Endothelial cell of umbilical vein (primary cell): ENCODE measurements at regions not wholly inside any gene's neighbourhood (a gene's known extent, or its start where the extent isn't known, plus 50 kb on each side); places are given as distances from the start of the nearest gene placed in this dataset.

Source experiments
- BruUV-seq: library from RNA; stranded (reverse); fragments of 400-500 nt; replicated peaks from 2 replicates; lab custom pipeline; 2021; lab: Mats Ljungman, UMichigan
- CTCF ChIA-PET: fragments of 300-600, 350-600 bp; sonication (Branson Sonifier 250); formaldehyde crosslinking; loops from one replicate; lab custom pipeline; 2021; ENCODE audit warnings: antibody characterized with exemption, inconsistent platforms; lab: Charles Lee
- POLR2A ChIA-PET: fragments of 300-600, 350-600 bp; sonication (Branson Sonifier 250); formaldehyde crosslinking; loops from one replicate; lab custom pipeline; 2021; ENCODE audit warnings: antibody characterized with exemption, inconsistent platforms; lab: Charles Lee
- DNase-seq: peaks from one replicate; pipeline ENCODE4 v3.0.0-alpha.2; 2011; ENCODE audit warnings: low read depth, low spot score
- FAIRE-seq: peaks from 2 replicates; lab custom pipeline; 2011; peaks lifted over from hg19 to GRCh38; lab: Jason Lieb, UNC
- H2AFZ ChIP-seq: 2 replicates; pipeline ENCODE4 v1.6.0; 2012; ENCODE audit warnings: low read depth, low read length, control low read depth, inconsistent platforms
- H3K27ac ChIP-seq: 2 replicates; pipeline ENCODE4 v1.5.1; 2011; ENCODE audit warnings: low read depth, mild to moderate bottlenecking, control low read depth, low read length, moderate library complexity; ENCODE audit not compliant: insufficient read depth
- H3K27me3 ChIP-seq, 2 experiments: 2 replicates each; pipeline versions ENCODE4 v1.6.0 to v1.6.1; 2011; ENCODE audit warnings: low read length in 2 of 2, mixed read lengths in 1 of 2; ENCODE audit not compliant: control insufficient read depth in 2 of 2, insufficient read depth in 2 of 2
- H3K36me3 ChIP-seq, 2 experiments: 2 replicates in 1 of 2; 3 replicates in 1 of 2; pipeline ENCODE4 v1.5.1; 2011; ENCODE audit warnings: low read length in 2 of 2, mild to moderate bottlenecking in 1 of 2, moderate library complexity in 1 of 2; ENCODE audit not compliant: control insufficient read depth in 2 of 2, insufficient read depth in 2 of 2; ENCODE audit errors: extremely low read depth in 1 of 2
- H3K4me1 ChIP-seq: 3 replicates; pipeline ENCODE4 v1.5.1; 2011; ENCODE audit warnings: mild to moderate bottlenecking, low read length; ENCODE audit not compliant: control insufficient read depth, insufficient read depth; ENCODE audit errors: extremely low read depth
- H3K4me2 ChIP-seq: 2 replicates; pipeline ENCODE4 v1.6.1; 2011; ENCODE audit warnings: low read length, control low read depth, mixed read lengths; ENCODE audit not compliant: insufficient read depth
- H3K4me3 ChIP-seq, 3 experiments: fragments of 200-600 bp in 1 of 3; sonication (generic), shearing (Covaris generic) in 1 of 3; replicated peaks in 1 of 3; 2 replicates each; pipeline ENCODE4 v1.5.1; 2011 to 2016; ENCODE audit warnings: control low read depth in 3 of 3, low read length in 3 of 3, mild to moderate bottlenecking in 2 of 3, inconsistent platforms in 1 of 3, low read depth in 1 of 3, moderate library complexity in 1 of 3; ENCODE audit not compliant: insufficient read depth in 1 of 3
- H3K79me2 ChIP-seq: 2 replicates; pipeline ENCODE4 v1.6.0; 2012; ENCODE audit warnings: low read length, inconsistent platforms; ENCODE audit not compliant: control insufficient read depth, insufficient read depth
- H3K9ac ChIP-seq: replicated peaks from 2 replicates; pipeline ENCODE3; 2011; ENCODE audit warnings: low read length, control low read depth; ENCODE audit not compliant: insufficient read depth; ENCODE audit errors: extremely low read depth
- H3K9me1 ChIP-seq: replicated peaks from 3 replicates; pipeline ENCODE4 v1.6.0; 2011; ENCODE audit warnings: mild to moderate bottlenecking, low read length; ENCODE audit not compliant: control insufficient read depth, insufficient read depth; ENCODE audit errors: extremely low read depth
- H3K9me3 ChIP-seq: replicated peaks from 2 replicates; pipeline ENCODE4 v1.5.1; 2012; ENCODE audit warnings: low read length, inconsistent platforms; ENCODE audit not compliant: control insufficient read depth, insufficient read depth
- H4K20me1 ChIP-seq: replicated peaks from 2 replicates; pipeline ENCODE3; 2011; ENCODE audit warnings: mild to moderate bottlenecking, low read length; ENCODE audit not compliant: control insufficient read depth, insufficient read depth; ENCODE audit errors: extremely low read depth
- EZH2 ChIP-seq: IDR thresholded peaks from 2 replicates; pipeline ENCODE4 v1.6.1; 2012; ENCODE audit warnings: borderline replicate concordance, low read depth, mild to moderate bottlenecking, moderate library complexity, low read length, inconsistent platforms; ENCODE audit not compliant: severe bottlenecking
- FOS ChIP-seq: IDR thresholded peaks from 2 replicates; pipeline ENCODE4 v1.6.1; 2011; ENCODE audit warnings: mild to moderate bottlenecking, low read length, moderate library complexity, borderline replicate concordance; ENCODE audit not compliant: insufficient read depth
- JUN ChIP-seq: IDR thresholded peaks from 2 replicates; pipeline ENCODE4 v1.6.1; 2011; ENCODE audit warnings: borderline replicate concordance, low read depth; ENCODE audit not compliant: insufficient read length, insufficient read depth
- MYC ChIP-seq: IDR thresholded peaks from one replicate; pipeline ENCODE4 v1.6.1; 2011; ENCODE audit warnings: mild to moderate bottlenecking, low read depth, low read length
- POLR2A ChIP-seq: IDR thresholded peaks from 2 replicates; pipeline ENCODE4 v1.6.1; 2012; ENCODE audit warnings: low read depth, mild to moderate bottlenecking, control low read depth, low read length
- POLR2AphosphoS5 ChIP-seq: IDR thresholded peaks from 2 replicates; pipeline ENCODE4 v1.6.1; 2012; ENCODE audit warnings: low read depth, mild to moderate bottlenecking, control low read depth, low read length, moderate library complexity; ENCODE audit not compliant: insufficient read depth
- dilution Hi-C: fragments of 300-500 bp; cut with MboI; formaldehyde crosslinking; loops from one replicate; pipeline ENCODE4 v1.15.0; 2019; ENCODE audit warnings: low sequenced_read_pairs; ENCODE audit not compliant: extremely low pct_ligation_motif_present
- intact Hi-C: fragments of 100-400 bp; cut with micrococcal nuclease; formaldehyde crosslinking; loops from one replicate; pipeline ENCODE4 v1.10.0; 2022
- TF ChIP-seq, protein P1 (sequence below), 2 donors: IDR thresholded peaks; 1 replicate in 1 of 2; 2 replicates in 1 of 2; pipeline ENCODE4 v1.5.1; 2011; ENCODE audit warnings: low read length in 2 of 2, mild to moderate bottlenecking in 2 of 2, moderate library complexity in 2 of 2, control low read depth in 1 of 2, inconsistent platforms in 1 of 2, low read depth in 1 of 2; ENCODE audit not compliant: insufficient read depth in 1 of 2; ENCODE audit errors: extremely low read depth in 1 of 2
- TF ChIP-seq, protein P2 (sequence below): IDR thresholded peaks from 2 replicates; pipeline ENCODE4 v1.6.1; 2011; ENCODE audit not compliant: insufficient read depth, insufficient read length

GRCh38 chr13:102462570-102462969 is 60.7 kb upstream of the FGF14 start:
- no peak overlapping the region for H3K9ac ChIP-seq
- ChIA-PET POLR2A (no interaction called here), CTCF (no interaction called here)
- TF ChIP-seq POLR2A (no peak), POLR2AphosphoS5 (no peak), JUN (no peak), EZH2 (no peak), FOS (no peak), MYC (no peak)
- TF ChIP-seq, protein P1, sequence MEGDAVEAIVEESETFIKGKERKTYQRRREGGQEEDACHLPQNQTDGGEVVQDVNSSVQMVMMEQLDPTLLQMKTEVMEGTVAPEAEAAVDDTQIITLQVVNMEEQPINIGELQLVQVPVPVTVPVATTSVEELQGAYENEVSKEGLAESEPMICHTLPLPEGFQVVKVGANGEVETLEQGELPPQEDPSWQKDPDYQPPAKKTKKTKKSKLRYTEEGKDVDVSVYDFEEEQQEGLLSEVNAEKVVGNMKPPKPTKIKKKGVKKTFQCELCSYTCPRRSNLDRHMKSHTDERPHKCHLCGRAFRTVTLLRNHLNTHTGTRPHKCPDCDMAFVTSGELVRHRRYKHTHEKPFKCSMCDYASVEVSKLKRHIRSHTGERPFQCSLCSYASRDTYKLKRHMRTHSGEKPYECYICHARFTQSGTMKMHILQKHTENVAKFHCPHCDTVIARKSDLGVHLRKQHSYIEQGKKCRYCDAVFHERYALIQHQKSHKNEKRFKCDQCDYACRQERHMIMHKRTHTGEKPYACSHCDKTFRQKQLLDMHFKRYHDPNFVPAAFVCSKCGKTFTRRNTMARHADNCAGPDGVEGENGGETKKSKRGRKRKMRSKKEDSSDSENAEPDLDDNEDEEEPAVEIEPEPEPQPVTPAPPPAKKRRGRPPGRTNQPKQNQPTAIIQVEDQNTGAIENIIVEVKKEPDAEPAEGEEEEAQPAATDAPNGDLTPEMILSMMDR (IDR thresholded peaks at IDR 0.05; ENCODE audit: extremely low read depth in 1 of 2, insufficient read depth in 1 of 2, low read depth in 1 of 2, low read length in 2 of 2) = no peak
- TF ChIP-seq, protein P2, sequence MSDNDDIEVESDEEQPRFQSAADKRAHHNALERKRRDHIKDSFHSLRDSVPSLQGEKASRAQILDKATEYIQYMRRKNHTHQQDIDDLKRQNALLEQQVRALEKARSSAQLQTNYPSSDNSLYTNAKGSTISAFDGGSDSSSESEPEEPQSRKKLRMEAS = no peak
- H3K4me2 ChIP-seq = no peak overlapping the region
- no peaks in the 10 kb centered on the region for H3K79me2 ChIP-seq
- no peaks in the 10 kb centered on the region for H3K4me1 ChIP-seq
- no peaks in the 10 kb centered on the region for H3K27me3 ChIP-seq
- no peaks in the 10 kb centered on the region for H3K9me1 ChIP-seq
- H2AFZ ChIP-seq = no peak overlapping the region
- no peaks in the 10 kb centered on the region for H4K20me1 ChIP-seq
- intact Hi-C loops (no loop called here), dilution Hi-C loops (no loop called here)
- no peak overlapping the region for H3K27ac ChIP-seq
- no peak overlapping the region for H3K4me3 ChIP-seq
- H3K36me3 ChIP-seq = no peaks in the 10 kb centered on the region
- no TSS peak for BruUV-seq
- DNase-seq (no peak), FAIRE-seq (no peak)
- no peaks in the 10 kb centered on the region for H3K9me3 ChIP-seq
